GM18951 (cell line): ENCODE measurements at regions not wholly inside any gene's neighbourhood (a gene's known extent, or its start where the extent isn't known, plus 50 kb on each side); places are given as distances from the start of the nearest gene placed in this dataset.

Experiments
- POLR2A ChIP-seq: IDR thresholded peaks from 4 replicates; pipeline ENCODE4 v1.6.1; 2011; ENCODE audit warnings: mild to moderate bottlenecking; ENCODE audit not compliant: insufficient read length, insufficient read depth; ENCODE audit errors: extremely low read depth
- in situ Hi-C: fragments of 300-500 bp; cut with MboI; formaldehyde crosslinking; loops from one replicate; pipeline ENCODE4 v1.12.0; 2022; ENCODE audit warnings: low sequenced_read_pairs, mixed read lengths, inconsistent platforms; ENCODE audit not compliant: unreplicated experiment

GRCh38 chr5:93805616-93806379, 64.4 kb upstream of the POU5F2 start:
- in situ Hi-C loops, result no loop called here
- no peak for TF ChIP-seq POLR2A

GRCh38 chr5:93800988-93801811, 59.8 kb upstream of the POU5F2 start:
- in situ Hi-C loops, result no loop called here

DNA sequence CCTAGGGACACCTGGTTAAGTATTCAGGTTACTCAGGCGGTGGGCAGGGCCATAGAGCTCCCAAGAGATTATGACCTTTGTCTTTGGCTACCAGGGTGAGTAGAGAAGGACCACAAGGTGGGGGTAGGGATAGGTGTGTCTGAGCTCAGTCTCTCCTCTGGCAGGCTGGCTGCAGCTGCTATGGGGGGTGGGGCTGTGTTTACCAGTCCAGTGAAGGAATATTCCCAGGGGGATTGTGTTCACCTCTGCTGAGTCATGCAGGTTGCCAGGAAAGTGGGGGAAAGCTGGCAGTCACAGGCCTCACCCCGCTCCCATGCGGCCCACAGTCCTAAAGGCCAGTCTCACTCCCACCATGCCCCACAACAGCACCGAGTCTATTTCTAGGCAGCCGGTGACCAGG, 53.6 kb upstream of the POU5F2 start:
- in situ Hi-C loops, result loop anchor here (10.0 kb wide), 1 partner anchor 210 kb away; the partner anchor contains the start of genes NR2F1 and NR2F1-AS1

More at GRCh38 chr5:93800988-93801811, 59.8 kb upstream of the POU5F2 start:
- no peak for TF ChIP-seq POLR2A

GRCh38 chr5:93793159-93793781, 51.9 kb upstream of the POU5F2 start:
- in situ Hi-C loops, result loop anchor here (10.0 kb wide), 1 partner anchor 208 kb away; the partner anchor contains the start of genes NR2F1 and NR2F1-AS1
- TF ChIP-seq POLR2A, result no peak

More for the DNA sequence above, 53.6 kb upstream of the POU5F2 start:
- no peak for TF ChIP-seq POLR2A

- in situ Hi-C loops, result loop anchor here (10.0 kb wide), 1 partner anchor 207 kb away; the partner anchor contains the start of genes NR2F1 and NR2F1-AS1
- no peak for TF ChIP-seq POLR2A
Observed at GRCh38 chr5:93791518-93791972, 50.1 kb upstream of the POU5F2 start.
